22Rv1 (cell line): ENCODE measurements at regions not wholly inside any gene's neighbourhood (a gene's known extent, or its start where the extent isn't known, plus 50 kb on each side); places are given as distances from the start of the nearest gene placed in this dataset.

Source experiments
- H3K27ac ChIP-seq: fragments of 450-650 bp; 2 replicates; pipeline ENCODE4 v1.5.1; 2017
- CTCF ChIP-seq: fragments of 450-650 bp; IDR thresholded peaks from 2 replicates; pipeline ENCODE4 v1.5.1; 2017; ENCODE audit warnings: mild to moderate bottlenecking
- ZFX ChIP-seq: fragments of 450-650 bp; IDR thresholded peaks from 2 replicates; pipeline ENCODE4 v1.6.1; 2017; ENCODE audit warnings: antibody characterized with exemption, borderline replicate concordance

GRCh38 chr11:37409124-37409523, 811.1 kb upstream of the RAG2 start:
- TF ChIP-seq ZFX, result no peak
- TF ChIP-seq CTCF, result no peak
- no peak overlapping the region for H3K27ac ChIP-seq

GRCh38 chr11:37407461-37407860, 809.4 kb upstream of the RAG2 start:
- no peak overlapping the region for H3K27ac ChIP-seq
- TF ChIP-seq CTCF (no peak), ZFX (no peak)

GRCh38 chr11:37406651-37407050, 808.6 kb upstream of the RAG2 start:
- TF ChIP-seq CTCF (no peak), ZFX (no peak)
- no peak overlapping the region for H3K27ac ChIP-seq

GRCh38 chr11:37404231-37404630, 806.2 kb upstream of the RAG2 start:
- no peak overlapping the region for H3K27ac ChIP-seq
- TF ChIP-seq ZFX, result no peak
- no peak for TF ChIP-seq CTCF

- H3K27ac ChIP-seq, result no peak overlapping the region
- no peak for TF ChIP-seq ZFX
- no peak for TF ChIP-seq CTCF
Measured at GRCh38 chr11:37402663-37403062, 804.6 kb upstream of the RAG2 start.

- TF ChIP-seq ZFX, result no peak
- no peak for TF ChIP-seq CTCF
- no peak overlapping the region for H3K27ac ChIP-seq
Measured at GRCh38 chr11:37394236-37394870, 796.3 kb upstream of the RAG2 start.

- H3K27ac ChIP-seq, result no peak overlapping the region
- TF ChIP-seq ZFX (no peak), CTCF (no peak)
Measured at GRCh38 chr11:37391615-37392014, 793.6 kb upstream of the RAG2 start.
